WERI-Rb-1 (cell line): ENCODE measurements at regions not wholly inside any gene's neighbourhood (a gene's known extent, or its start where the extent isn't known, plus 50 kb on each side); places are given as distances from the start of the nearest gene placed in this dataset.

Source experiments
- DNase-seq: peaks from one replicate; pipeline ENCODE4 v3.0.0-alpha.2; 2020
- H3K27ac ChIP-seq: fragments of 250-450 bp; sonication (Bioruptor Pico); 2 replicates; pipeline ENCODE4 v1.5.1; 2020; ENCODE audit warnings: mild to moderate bottlenecking, moderate library complexity
- H3K27me3 ChIP-seq: fragments of 250-450 bp; sonication (Bioruptor Pico); 2 replicates; pipeline ENCODE4 v1.5.1; 2021; ENCODE audit warnings: mild to moderate bottlenecking, low read depth, moderate library complexity; ENCODE audit not compliant: insufficient read depth, severe bottlenecking
- H3K36me3 ChIP-seq: fragments of 250-450 bp; sonication (Bioruptor Pico); 2 replicates; pipeline ENCODE4 v1.5.1; 2020; ENCODE audit warnings: mild to moderate bottlenecking, moderate library complexity
- H3K4me3 ChIP-seq: 2 replicates; pipeline ENCODE4 v1.5.1; 2011; ENCODE audit warnings: low read depth, mild to moderate bottlenecking, control low read depth, low read length
- H3K9me3 ChIP-seq: fragments of 250-450 bp; sonication (Bioruptor Pico); 2 replicates; pipeline ENCODE4 v1.5.1; 2021; ENCODE audit warnings: mild to moderate bottlenecking, moderate library complexity; ENCODE audit not compliant: severe bottlenecking
- CTCF ChIP-seq: IDR thresholded peaks from 2 replicates; pipeline ENCODE4 v1.5.1; 2011; ENCODE audit warnings: low read depth, mild to moderate bottlenecking, control low read depth, inconsistent platforms, low read length

DNA sequence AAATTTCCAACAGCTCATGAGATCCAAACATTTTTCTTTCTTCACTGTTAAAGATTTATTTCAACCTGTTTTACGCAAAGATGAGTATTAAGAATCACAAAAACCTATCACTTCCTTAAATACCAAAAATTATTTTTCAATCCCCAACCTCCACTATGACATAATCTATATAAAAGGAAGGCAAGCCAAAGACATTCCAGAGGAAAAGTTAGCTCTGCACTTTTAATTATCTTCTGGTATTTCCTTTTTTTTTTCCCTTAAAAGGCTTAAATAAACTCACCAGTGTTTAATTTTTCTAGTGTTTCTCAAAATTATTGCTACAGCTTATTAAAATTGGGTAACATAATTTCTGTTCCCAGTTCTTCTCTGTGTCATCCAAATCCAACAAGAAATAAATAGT is 75.9 kb downstream of the BMP4 start:
- Histone ChIP-seq H3K9me3 (no peaks in the 10 kb centered on the region), H3K27ac (no peak overlapping the region)
- no peak for DNase-seq

GRCh38 chr14:53879747-53880146 is 76.9 kb downstream of the BMP4 start:
- Histone ChIP-seq H3K27ac (no peak overlapping the region), H3K4me3 (no peak overlapping the region), H3K9me3 (no peaks in the 10 kb centered on the region), H3K27me3 (peaks cover 27% of the 10 kb centered on the region), H3K36me3 (no peaks in the 10 kb centered on the region)
- no peak for TF ChIP-seq CTCF
- no peak for DNase-seq

More for the DNA sequence above, 75.9 kb downstream of the BMP4 start:
- Histone ChIP-seq H3K36me3 (no peaks in the 10 kb centered on the region), H3K27me3 (peaks cover 27% of the 10 kb centered on the region), H3K4me3 (no peak overlapping the region)
- no peak for TF ChIP-seq CTCF

GRCh38 chr14:53879022-53879686 is 77.5 kb downstream of the BMP4 start:
- no peak for TF ChIP-seq CTCF
- Histone ChIP-seq H3K27ac (no peak overlapping the region), H3K9me3 (no peaks in the 10 kb centered on the region), H3K27me3 (peaks cover 24% of the 10 kb centered on the region), H3K4me3 (no peak overlapping the region), H3K36me3 (no peaks in the 10 kb centered on the region)
- no peak for DNase-seq

DNA sequence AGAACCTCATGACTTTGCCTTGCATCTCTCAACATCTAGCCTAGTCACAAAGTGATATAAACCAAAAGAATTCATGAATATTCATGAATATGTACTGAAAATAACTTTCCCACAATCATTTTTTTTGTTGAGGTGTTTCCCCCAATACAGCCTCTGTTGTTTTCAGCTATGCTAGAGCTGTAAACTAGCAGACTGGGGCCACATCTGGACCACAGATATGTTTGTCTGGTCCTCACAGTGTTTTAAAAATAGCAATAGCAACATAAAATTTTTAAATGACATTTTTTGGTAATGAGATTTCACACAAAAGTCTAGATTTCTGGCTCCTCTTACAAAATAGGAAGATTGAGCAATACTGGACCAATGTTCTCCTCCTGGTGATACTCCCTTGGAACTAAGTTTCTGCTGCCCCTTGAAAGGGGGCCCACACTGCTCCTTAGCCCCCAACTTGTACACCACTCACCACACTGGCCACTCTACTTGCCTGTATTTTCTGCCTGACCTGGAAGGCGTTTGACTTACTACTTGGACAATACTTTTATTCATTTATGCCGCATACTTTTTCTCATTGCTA is 81.2 kb downstream of the BMP4 start:
- no peak overlapping the region for H3K27ac ChIP-seq
- no peaks in the 10 kb centered on the region for H3K9me3 ChIP-seq
- no peak for DNase-seq
- H3K27me3 ChIP-seq: peaks cover 20% of the 10 kb centered on the region
- H3K36me3 ChIP-seq: no peaks in the 10 kb centered on the region
- no peak for TF ChIP-seq CTCF
- no peak overlapping the region for H3K4me3 ChIP-seq

GRCh38 chr14:53874704-53875103 is 81.9 kb downstream of the BMP4 start:
- H3K36me3 ChIP-seq: no peaks in the 10 kb centered on the region

More at GRCh38 chr14:53874704-53875103, 81.9 kb downstream of the BMP4 start:
- TF ChIP-seq CTCF: no peak
- no peak overlapping the region for H3K4me3 ChIP-seq
- H3K9me3 ChIP-seq: no peaks in the 10 kb centered on the region
- H3K27ac ChIP-seq: no peak overlapping the region
- peaks cover 21% of the 10 kb centered on the region for H3K27me3 ChIP-seq
- no peak for DNase-seq
